Upper lobe of left lung (tissue), 6 donors: ENCODE measurements at regions not wholly inside any gene's neighbourhood (a gene's known extent, or its start where the extent isn't known, plus 50 kb on each side); places are given as distances from the start of the nearest gene placed in this dataset.

Experiments used
- ATAC-seq, 2 donors: fragments of 200-7000 bp; cut with Tn5 transposase; one replicate each; pipeline ENCODE4 v1.9.1; 2022; ENCODE audit warnings: mild to moderate bottlenecking in 2 of 2, moderate library complexity in 2 of 2; ENCODE audit not compliant: low FRiP score in 2 of 2
- DNase-seq, 2 donors: peaks; one replicate each; pipeline ENCODE4 v3.0.0-alpha.2; 2019 to 2020
- H3K27ac ChIP-seq, 4 donors: fragments of 200-600 bp; sonication (generic); one replicate each; pipeline ENCODE4 v1.5.1; 2016 to 2019
- H3K27me3 ChIP-seq, 4 donors: fragments of 200-600 bp; sonication (generic); one replicate each; pipeline ENCODE4 v1.5.1; 2017 to 2019
- H3K36me3 ChIP-seq, 4 donors: fragments of 200-600 bp; sonication (generic); one replicate each; pipeline ENCODE4 v1.5.1; 2016 to 2019
- H3K4me1 ChIP-seq, 4 donors: fragments of 200-600 bp; sonication (generic); one replicate each; pipeline ENCODE4 v1.5.1; 2018 to 2019
- H3K4me3 ChIP-seq, 4 donors: fragments of 200-600 bp; sonication (generic); one replicate each; pipeline ENCODE4 v1.5.1; 2017 to 2019; ENCODE audit warnings: mild to moderate bottlenecking in 2 of 4, moderate library complexity in 1 of 4
- H3K9me3 ChIP-seq, 4 donors: fragments of 200-600 bp; sonication (generic); one replicate each; pipeline ENCODE4 v1.5.1; 2018 to 2019
- CTCF ChIP-seq, 6 experiments: fragments of 450-650 bp in 4 of 6; fragments of 200-600 bp in 2 of 6; sonication (generic) in 2 of 6; IDR thresholded peaks; one replicate each; pipeline ENCODE4 v1.5.1; 2016 to 2019; ENCODE audit warnings: antibody characterized with exemption in 6 of 6
- EP300 ChIP-seq, 4 donors: sonication (generic); formaldehyde crosslinking; IDR thresholded peaks; one replicate each; pipeline ENCODE4 v1.5.1; 2017; ENCODE audit warnings: antibody characterized with exemption in 4 of 4, control low read depth in 2 of 4
- POLR2A ChIP-seq, 4 donors: fragments of 450-650 bp; IDR thresholded peaks; one replicate each; pipeline ENCODE4 v1.5.1; 2016 to 2017; ENCODE audit warnings: antibody characterized with exemption in 4 of 4, mild to moderate bottlenecking in 2 of 4
- POLR2AphosphoS5 ChIP-seq, 2 donors: sonication (generic); formaldehyde crosslinking; IDR thresholded peaks; one replicate each; pipeline ENCODE4 v1.5.1; 2017; ENCODE audit warnings: antibody characterized with exemption in 2 of 2
- whole genome bisulfite sequencing, 2 donors: methylation state at CpG; one replicate each; pipeline ENCODE4 v1.1.5; 2017 to 2018; 5-methylcytosine and 5-hydroxymethylcytosine counted together
- donor health status: DM: no; HTN: no; CAD: no; lungs with moderate emphysema.
- donor health status: DM: no; HTN: yes; CAD: no; lungs with severe emphysema.

DNA sequence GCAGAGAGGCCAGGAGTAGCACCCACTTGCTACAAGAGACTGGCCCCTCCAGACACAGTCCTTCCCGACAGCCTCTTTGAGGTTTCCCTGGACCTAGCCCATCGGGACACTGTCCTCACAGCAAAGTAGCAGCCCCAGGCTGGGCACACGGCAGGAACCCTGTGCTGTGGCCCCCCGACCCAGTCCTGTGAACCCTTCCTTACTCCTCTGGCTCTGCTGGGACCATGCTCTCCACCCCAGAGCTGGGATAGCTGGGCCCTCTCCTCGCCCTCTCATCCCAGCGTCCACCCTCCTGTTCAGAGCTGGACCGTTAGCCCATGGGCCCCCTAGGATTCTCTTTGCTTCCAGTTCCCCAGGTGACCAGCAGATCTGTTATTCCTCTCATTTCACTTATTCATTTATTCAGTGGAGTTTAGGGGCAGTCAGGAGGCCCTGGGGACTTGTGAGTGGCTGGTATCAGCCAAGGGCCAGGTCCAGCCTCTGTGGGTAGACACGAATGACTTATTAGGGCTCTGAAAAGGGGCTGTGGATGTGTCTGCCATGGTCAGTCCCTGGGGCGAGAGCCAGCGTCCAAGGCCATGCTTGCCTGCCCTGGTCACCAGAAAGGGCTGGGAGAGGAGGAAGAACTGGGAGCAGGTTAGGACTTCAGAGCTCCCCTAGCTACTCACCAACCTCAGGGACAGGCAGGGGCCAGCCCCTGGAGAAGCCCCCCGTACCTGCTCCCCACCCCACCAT lies 117.6 kb upstream of the RUNX3 start:
- Histone ChIP-seq H3K36me3 (no peaks in the 10 kb centered on the region), H3K27me3 (no peaks in the 10 kb centered on the region), H3K27ac (no peak overlapping the region), H3K4me1 (no peaks in the 10 kb centered on the region), H3K4me3 (no peak overlapping the region), H3K9me3 (no peaks in the 10 kb centered on the region)
- DNase-seq (no peak), ATAC-seq (no peak)
- WGBS, 2 donors: 78 to 80% methylated on average over 8 to 11 of the region's 11 CpGs
- no peak for TF ChIP-seq POLR2A (IDR thresholded peaks at IDR 0.05)
- no peak for TF ChIP-seq POLR2AphosphoS5 (IDR thresholded peaks at IDR 0.05)
- TF ChIP-seq CTCF (IDR thresholded peaks at IDR 0.05): no peak
- TF ChIP-seq EP300 (IDR thresholded peaks at IDR 0.05): no peak

DNA sequence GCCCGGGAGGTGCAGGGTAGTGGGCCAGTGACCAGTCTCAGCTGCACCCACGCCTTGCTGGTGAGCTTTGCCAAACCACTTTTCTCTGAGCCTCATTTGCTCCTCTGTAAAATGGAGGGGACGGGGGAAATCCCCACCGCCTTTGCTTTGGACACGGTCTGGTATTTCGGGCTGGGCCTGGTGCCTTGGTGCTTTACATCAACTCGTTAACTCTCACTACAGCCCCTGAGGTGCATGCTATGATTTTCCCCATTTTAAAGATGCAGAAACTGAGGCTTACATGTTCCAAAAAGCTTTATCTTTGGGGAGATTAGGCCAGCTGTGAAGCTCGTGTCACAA lies 116.1 kb upstream of the RUNX3 start:
- ATAC-seq: no peak
- Histone ChIP-seq H3K4me3 (no peak overlapping the region), H3K27ac (no peak overlapping the region), H3K9me3 (no peaks in the 10 kb centered on the region), H3K27me3 (no peaks in the 10 kb centered on the region), H3K4me1 (no peaks in the 10 kb centered on the region), H3K36me3 (no peaks in the 10 kb centered on the region)
- no peak for TF ChIP-seq EP300 (IDR thresholded peaks at IDR 0.05)
- no peak for TF ChIP-seq POLR2AphosphoS5 (IDR thresholded peaks at IDR 0.05)
- no peak for TF ChIP-seq CTCF (IDR thresholded peaks at IDR 0.05)
- no peak for TF ChIP-seq POLR2A (IDR thresholded peaks at IDR 0.05)
- 64 to 76% methylated on average over 6 to 7 of the region's 8 CpGs for WGBS, 2 donors
- DNase-seq: no peak

GRCh38 chr1:25045480-25046193 lies 115.6 kb upstream of the RUNX3 start:
- no peaks in the 10 kb centered on the region for H3K4me1 ChIP-seq
- no peaks in the 10 kb centered on the region for H3K9me3 ChIP-seq
- no peaks in the 10 kb centered on the region for H3K27me3 ChIP-seq
- no peaks in the 10 kb centered on the region for H3K36me3 ChIP-seq
- ATAC-seq (no peak), DNase-seq (no peak)
- 84 to 88% methylated on average over 3 to 6 of the region's 10 CpGs for WGBS, 2 donors
- TF ChIP-seq POLR2AphosphoS5 (IDR thresholded peaks at IDR 0.05) (no peak), EP300 (IDR thresholded peaks at IDR 0.05) (no peak), POLR2A (IDR thresholded peaks at IDR 0.05) (no peak), CTCF (IDR thresholded peaks at IDR 0.05) (no peak)
- H3K27ac ChIP-seq: no peak overlapping the region
- no peak overlapping the region for H3K4me3 ChIP-seq

- Histone ChIP-seq H3K36me3 (no peaks in the 10 kb centered on the region), H3K27ac (no peak overlapping the region), H3K4me1 (no peaks in the 10 kb centered on the region), H3K27me3 (no peaks in the 10 kb centered on the region), H3K9me3 (no peaks in the 10 kb centered on the region), H3K4me3 (no peak overlapping the region)
- WGBS, 2 donors: 77 to 80% methylated on average over 7 to 8 of the region's 8 CpGs
- ATAC-seq (no peak), DNase-seq (no peak)
- TF ChIP-seq POLR2A (IDR thresholded peaks at IDR 0.05) (no peak), EP300 (IDR thresholded peaks at IDR 0.05) (no peak), POLR2AphosphoS5 (IDR thresholded peaks at IDR 0.05) (no peak), CTCF (IDR thresholded peaks at IDR 0.05) (no peak)
These were observed 113.1 kb upstream of the RUNX3 start for GRCh38 chr1:25043228-25043580.
